Activated naive CD4-positive, alpha-beta T cell treated with anti-CD3 and anti-CD28 coated beads, Interleukin-2, amount 50 U/mL, for 24 hours (primary cell): ENCODE measurements at regions not wholly inside any gene's neighbourhood (a gene's known extent, or its start where the extent isn't known, plus 50 kb on each side); places are given as distances from the start of the nearest gene placed in this dataset.

Experiments used
- H3K27ac Mint-ChIP-seq: one replicate; pipeline ENCODE4 v1.8.0; 2021; ENCODE audit warnings: mild to moderate bottlenecking, mixed read lengths
- H3K27me3 Mint-ChIP-seq: one replicate; pipeline ENCODE4 v1.8.0; 2021; ENCODE audit warnings: mixed read lengths
- H3K36me3 Mint-ChIP-seq: one replicate; pipeline ENCODE4 v1.8.0; 2021; ENCODE audit warnings: mixed read lengths
- H3K4me1 Mint-ChIP-seq: one replicate; pipeline ENCODE4 v1.8.0; 2021; ENCODE audit warnings: mixed read lengths
- H3K4me3 Mint-ChIP-seq: one replicate; pipeline ENCODE4 v1.8.0; 2021; ENCODE audit warnings: mild to moderate bottlenecking, mixed read lengths
- H3K9me3 Mint-ChIP-seq: one replicate; pipeline ENCODE4 v1.8.0; 2021; ENCODE audit warnings: mixed read lengths

DNA sequence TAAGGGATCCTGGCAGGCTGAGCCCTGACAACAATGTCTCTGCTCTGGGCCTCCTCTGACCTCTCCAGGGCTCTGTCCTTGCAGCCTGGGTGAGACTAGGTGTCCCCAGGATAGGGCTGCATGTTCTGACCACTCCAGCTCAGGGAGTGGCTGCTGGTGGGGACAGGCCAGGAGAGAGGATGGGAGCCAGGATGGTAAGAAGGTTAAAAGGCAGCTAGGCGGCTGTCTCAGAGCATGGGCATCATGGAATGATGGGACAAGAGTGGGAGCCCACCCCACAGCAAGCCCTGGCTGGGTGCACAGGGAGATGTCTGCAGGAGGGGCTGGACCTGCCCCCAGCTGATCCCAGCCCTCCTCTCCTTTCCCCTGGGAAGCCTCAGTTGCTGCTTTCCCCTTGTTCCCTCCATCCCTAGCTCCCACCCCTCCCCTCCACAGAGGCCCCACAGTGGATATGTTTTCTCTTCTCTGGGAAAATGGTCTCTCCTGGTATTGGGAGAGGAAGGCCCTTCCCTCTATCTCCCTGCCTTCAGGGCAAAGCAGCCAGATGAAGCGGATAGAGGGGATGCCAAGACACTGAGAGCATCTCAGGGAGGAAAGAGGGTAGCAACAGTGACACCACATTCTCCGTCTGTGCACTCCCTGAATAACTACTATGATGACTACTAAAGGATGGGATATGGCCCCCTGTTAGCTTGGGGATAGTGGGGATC lies 334.3 kb downstream of the DYSF start:
- no peaks in the 10 kb centered on the region for H3K36me3 Mint-ChIP-seq
- no peaks in the 10 kb centered on the region for H3K9me3 Mint-ChIP-seq
- H3K27ac Mint-ChIP-seq = no peak overlapping the region
- H3K4me3 Mint-ChIP-seq = no peak overlapping the region
- H3K4me1 Mint-ChIP-seq = no peaks in the 10 kb centered on the region
- peaks cover 2% of the 10 kb centered on the region for H3K27me3 Mint-ChIP-seq

DNA sequence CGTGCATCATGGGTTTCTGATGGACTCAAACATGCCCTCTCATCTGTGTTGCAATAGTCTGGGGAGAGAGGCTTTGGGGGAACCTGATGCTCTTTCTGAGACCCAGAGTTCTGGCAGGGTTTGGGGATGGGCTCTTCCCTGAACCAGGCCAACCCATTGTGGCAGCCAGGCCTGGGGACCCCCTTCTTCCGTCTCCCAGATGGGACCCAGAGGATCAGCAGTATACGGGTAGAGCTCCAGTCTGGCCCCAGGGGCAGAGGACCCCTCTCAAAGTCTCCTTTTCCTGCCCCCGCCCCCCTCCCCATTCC lies 333.7 kb downstream of the DYSF start:
- Mint-ChIP-seq H3K27me3 (peaks cover 2% of the 10 kb centered on the region), H3K9me3 (no peaks in the 10 kb centered on the region), H3K36me3 (no peaks in the 10 kb centered on the region), H3K4me3 (no peak overlapping the region), H3K27ac (no peak overlapping the region), H3K4me1 (no peaks in the 10 kb centered on the region)

DNA sequence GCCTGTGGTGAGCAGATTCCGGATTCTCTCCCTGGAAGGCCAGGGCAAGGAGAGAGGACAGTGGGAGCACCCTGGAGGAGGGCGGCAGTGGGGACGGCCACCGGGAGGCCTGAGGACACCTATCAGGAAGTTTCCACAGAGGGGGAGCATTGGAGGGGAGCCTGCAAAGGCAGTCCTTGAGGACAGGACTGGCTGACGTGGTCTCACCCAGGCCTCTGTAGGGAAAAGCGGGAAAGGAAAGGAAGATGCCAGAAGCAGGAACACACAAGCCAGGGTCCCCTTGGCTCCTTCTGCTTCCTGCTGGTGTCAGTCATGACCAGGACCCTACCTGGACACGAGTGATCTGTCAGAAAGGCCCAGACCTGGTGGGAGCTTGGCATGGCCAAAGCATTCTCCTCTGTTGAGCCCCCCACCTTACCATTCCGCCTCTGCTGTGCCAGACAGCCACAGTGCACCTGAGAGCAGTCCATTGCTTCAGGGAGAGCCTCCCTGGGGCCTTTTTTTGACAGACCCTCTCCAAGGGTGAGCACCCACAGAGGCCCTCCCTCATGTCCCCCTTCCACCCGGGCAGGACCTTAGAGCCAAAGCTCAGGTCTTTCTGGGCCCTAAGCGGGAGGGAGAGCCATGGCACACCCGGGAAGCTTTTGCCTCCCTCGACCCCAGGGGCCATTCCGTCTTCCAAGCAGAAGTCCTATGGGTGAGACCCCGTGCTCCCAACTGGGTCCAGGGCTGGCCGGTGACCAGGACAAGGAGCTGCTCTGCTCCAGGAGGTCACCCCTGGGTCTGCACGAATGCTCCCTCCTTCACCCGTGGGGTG lies 333.1 kb downstream of the DYSF start:
- H3K27ac Mint-ChIP-seq = no peak overlapping the region

DNA sequence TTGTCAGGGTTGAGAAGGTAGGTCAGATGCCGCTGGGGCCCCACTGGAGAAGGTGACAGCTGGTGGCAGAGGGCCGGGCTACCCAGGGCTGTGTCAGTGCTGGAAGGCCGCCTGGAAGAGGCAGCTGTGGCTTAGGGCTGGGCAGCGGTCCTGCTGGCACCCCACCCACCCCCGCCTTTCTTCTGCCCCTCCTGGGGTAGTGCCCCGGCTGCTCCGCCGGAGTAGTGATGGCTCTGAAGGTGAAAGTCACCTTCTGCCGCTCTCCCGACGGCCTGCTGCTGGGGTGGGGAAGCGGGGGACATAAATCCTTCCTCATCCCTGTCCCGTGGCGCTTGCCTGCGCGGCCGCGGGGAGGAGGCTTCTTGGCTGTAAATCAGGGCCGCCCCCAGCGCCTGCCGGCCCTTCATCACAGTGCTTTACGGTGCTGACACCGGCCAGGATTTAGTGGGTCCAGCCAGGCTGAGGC lies 332.2 kb downstream of the DYSF start:
- H3K4me3 Mint-ChIP-seq = no peak overlapping the region

More for the DNA sequence above, 333.1 kb downstream of the DYSF start:
- H3K4me1 Mint-ChIP-seq = no peaks in the 10 kb centered on the region
- H3K27me3 Mint-ChIP-seq = peaks cover 2% of the 10 kb centered on the region
- H3K9me3 Mint-ChIP-seq = no peaks in the 10 kb centered on the region
- H3K4me3 Mint-ChIP-seq = no peak overlapping the region
- H3K36me3 Mint-ChIP-seq = no peaks in the 10 kb centered on the region

DNA sequence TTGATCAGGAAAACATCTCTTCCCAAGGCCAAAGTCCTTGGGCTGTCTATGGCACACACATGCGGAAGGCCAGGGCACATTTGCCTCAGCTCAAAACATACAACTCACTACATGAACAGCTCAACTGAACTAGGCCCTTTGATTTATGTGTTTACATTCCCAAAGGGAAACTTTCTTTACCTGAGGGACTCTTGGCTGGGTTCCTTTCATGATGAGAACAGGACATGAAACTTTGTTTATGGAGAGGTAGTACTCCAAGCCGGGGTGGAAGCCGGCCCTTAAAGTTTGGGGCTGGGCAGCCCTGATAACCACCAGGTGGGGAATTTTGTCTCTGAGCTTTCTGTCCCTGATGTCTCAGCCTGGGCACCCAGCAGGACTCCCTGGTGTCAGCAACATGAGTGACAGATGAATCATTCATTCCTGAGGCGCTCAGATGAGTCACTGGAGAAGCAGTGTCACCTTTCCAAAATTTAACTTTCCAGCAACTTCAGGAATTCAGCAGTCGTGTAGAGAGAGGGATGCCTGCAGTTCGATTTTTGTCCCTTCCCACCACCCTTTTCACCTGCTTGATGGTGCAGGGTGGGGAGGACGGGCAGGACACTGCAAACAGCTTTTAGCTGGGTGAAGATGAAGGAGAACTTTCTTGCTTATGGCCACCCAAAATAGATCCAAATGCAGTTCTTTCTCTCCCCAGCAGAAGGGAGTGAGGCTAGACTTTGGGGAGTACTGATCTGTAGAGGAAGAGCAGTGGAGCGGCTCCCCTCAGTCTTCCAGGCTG lies 331.6 kb downstream of the DYSF start:
- no peaks in the 10 kb centered on the region for H3K36me3 Mint-ChIP-seq
- H3K27ac Mint-ChIP-seq = no peak overlapping the region
- H3K9me3 Mint-ChIP-seq = no peaks in the 10 kb centered on the region
- H3K4me1 Mint-ChIP-seq = no peaks in the 10 kb centered on the region
- H3K27me3 Mint-ChIP-seq = no peaks in the 10 kb centered on the region
- no peak overlapping the region for H3K4me3 Mint-ChIP-seq

More for the DNA sequence above, 332.2 kb downstream of the DYSF start:
- Mint-ChIP-seq H3K4me1 (no peaks in the 10 kb centered on the region), H3K27ac (no peak overlapping the region), H3K27me3 (peaks cover under 1% of the 10 kb centered on the region), H3K9me3 (no peaks in the 10 kb centered on the region), H3K36me3 (no peaks in the 10 kb centered on the region)

DNA sequence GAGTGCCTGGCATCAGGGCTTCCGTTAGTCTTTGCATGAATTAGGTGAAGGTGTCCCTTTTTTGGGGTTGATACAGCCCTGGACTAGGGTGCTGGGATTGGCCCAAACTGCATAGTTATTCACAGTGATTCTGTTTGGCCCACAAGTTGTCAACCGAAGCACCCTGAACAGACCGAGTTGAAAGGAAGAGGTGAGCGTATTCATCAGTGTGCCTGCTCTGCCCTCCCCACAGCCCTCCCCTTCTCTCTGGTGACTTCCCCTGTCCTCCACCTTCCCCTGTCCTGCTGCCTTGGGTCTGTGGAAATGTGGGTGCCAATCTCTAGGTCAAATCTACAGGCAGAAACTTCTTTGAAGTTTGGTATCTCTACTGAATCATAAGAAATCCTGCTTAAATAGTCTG lies 330.5 kb downstream of the DYSF start:
- Mint-ChIP-seq H3K27me3 (no peaks in the 10 kb centered on the region), H3K9me3 (no peaks in the 10 kb centered on the region), H3K4me1 (no peaks in the 10 kb centered on the region), H3K4me3 (no peak overlapping the region), H3K36me3 (no peaks in the 10 kb centered on the region), H3K27ac (no peak overlapping the region)

DNA sequence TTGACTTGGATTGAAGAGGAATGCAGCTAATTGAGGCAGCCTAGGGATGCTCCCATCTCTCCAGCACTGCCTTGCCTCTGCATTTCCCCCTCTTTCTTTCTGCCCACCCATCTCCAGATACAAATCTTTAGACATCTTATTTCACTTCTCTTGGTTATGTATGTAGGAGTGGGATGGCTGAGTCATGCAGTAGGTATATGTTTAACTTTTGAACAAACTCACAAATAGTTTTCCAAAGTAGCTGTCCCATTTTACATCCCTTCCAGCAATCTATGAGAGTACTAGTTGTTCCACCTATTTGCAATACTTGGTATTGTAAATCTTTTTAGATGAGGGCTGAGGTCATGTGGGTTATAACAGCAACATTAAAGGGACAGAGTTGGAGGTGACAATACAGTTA lies 329.9 kb downstream of the DYSF start:
- Mint-ChIP-seq H3K4me1 (no peaks in the 10 kb centered on the region), H3K36me3 (no peaks in the 10 kb centered on the region), H3K27ac (no peak overlapping the region)

DNA sequence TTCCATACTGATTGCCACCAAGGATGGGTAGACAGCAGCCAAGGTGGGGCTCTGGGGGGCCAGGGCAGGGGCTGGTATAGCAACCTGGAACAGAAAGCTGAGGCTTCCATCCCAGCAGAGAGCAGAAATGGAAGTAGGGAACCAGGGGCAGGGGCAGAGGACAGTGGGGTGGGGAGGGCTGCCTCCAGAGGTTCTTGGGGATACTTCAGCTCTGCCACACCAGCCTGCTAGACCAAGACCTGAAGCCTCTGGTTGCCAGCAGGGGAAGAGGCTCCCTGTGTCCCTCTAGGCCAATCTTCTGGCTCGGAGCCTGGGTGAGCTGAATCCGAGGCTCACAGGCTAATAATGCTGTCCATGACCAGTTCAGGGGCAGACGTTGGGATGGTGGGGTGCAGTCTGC lies 329.0 kb downstream of the DYSF start:
- Mint-ChIP-seq H3K4me3 (no peak overlapping the region), H3K36me3 (no peaks in the 10 kb centered on the region), H3K4me1 (no peaks in the 10 kb centered on the region), H3K27ac (no peak overlapping the region), H3K9me3 (no peaks in the 10 kb centered on the region), H3K27me3 (no peaks in the 10 kb centered on the region)

More for the DNA sequence above, 329.9 kb downstream of the DYSF start:
- H3K27me3 Mint-ChIP-seq = no peaks in the 10 kb centered on the region
- H3K4me3 Mint-ChIP-seq = no peak overlapping the region
- H3K9me3 Mint-ChIP-seq = no peaks in the 10 kb centered on the region

DNA sequence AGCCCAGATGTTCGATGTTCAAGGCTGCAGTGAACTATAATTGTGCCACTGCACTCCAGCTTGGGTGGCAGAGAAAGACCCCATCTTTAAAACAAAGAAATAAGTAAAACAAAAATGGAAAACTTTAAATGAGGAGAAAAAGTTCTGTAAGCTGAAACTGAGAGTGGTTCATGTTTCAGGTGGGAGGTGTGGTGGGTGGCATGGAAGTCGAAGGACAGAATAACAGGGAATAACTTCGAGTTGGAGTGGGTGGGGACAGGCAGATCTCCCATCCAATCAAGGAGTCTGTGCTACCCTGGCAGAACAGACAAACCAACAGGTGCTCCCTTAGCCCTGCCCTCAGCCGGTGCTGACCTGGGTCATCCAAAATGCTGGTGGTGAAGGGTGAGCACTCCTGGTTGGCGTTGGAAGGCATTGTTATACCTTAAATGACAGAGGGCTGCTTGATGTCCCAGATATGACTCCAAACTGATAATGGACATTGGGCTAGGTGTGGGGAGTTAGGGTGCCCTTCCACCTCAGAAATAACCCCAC lies 328.4 kb downstream of the DYSF start:
- Mint-ChIP-seq H3K4me1 (no peaks in the 10 kb centered on the region), H3K27me3 (no peaks in the 10 kb centered on the region), H3K36me3 (no peaks in the 10 kb centered on the region), H3K4me3 (no peak overlapping the region), H3K9me3 (no peaks in the 10 kb centered on the region), H3K27ac (no peak overlapping the region)

DNA sequence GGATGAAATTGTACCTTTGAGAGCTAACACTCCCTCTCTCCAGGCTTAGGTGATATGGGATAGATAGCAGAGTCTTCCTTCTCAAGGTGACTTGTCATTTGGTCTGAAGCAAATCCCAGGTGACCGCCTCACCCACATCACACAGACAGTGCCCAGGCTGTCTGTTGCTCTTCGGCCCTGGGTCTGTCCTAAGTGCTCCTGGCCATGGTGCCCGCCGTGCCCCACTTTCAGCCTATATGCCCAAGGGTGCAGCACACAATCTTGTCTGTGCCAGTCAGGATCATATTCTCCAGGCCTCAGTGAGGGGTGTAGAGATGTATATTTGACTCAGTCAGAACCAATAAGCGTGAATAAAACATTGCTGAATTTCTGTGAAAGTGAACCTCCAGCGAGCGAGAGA lies 326.8 kb downstream of the DYSF start:
- no peaks in the 10 kb centered on the region for H3K27me3 Mint-ChIP-seq
- no peaks in the 10 kb centered on the region for H3K4me1 Mint-ChIP-seq
- H3K9me3 Mint-ChIP-seq = no peaks in the 10 kb centered on the region
- H3K36me3 Mint-ChIP-seq = no peaks in the 10 kb centered on the region
- H3K4me3 Mint-ChIP-seq = no peak overlapping the region
- H3K27ac Mint-ChIP-seq = no peak overlapping the region

DNA sequence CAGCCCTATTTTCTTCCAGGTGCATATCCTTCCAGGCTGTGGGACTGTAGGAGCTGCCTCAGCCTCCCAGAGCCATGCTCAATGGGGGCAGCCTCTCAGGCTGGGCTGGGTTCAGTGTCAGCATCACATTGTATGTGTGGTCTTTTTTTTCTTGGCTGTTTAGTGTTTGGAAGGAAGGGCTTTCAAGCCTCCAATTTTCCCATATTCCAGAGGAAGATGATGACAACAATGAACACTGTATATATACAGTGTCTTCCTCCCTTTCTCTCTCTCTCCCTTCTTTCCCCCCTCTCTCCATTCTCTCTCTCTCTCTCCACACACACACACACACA lies 326.4 kb downstream of the DYSF start:
- Mint-ChIP-seq H3K36me3 (no peaks in the 10 kb centered on the region), H3K9me3 (no peaks in the 10 kb centered on the region), H3K4me1 (no peaks in the 10 kb centered on the region), H3K4me3 (no peak overlapping the region), H3K27ac (no peak overlapping the region), H3K27me3 (no peaks in the 10 kb centered on the region)

DNA sequence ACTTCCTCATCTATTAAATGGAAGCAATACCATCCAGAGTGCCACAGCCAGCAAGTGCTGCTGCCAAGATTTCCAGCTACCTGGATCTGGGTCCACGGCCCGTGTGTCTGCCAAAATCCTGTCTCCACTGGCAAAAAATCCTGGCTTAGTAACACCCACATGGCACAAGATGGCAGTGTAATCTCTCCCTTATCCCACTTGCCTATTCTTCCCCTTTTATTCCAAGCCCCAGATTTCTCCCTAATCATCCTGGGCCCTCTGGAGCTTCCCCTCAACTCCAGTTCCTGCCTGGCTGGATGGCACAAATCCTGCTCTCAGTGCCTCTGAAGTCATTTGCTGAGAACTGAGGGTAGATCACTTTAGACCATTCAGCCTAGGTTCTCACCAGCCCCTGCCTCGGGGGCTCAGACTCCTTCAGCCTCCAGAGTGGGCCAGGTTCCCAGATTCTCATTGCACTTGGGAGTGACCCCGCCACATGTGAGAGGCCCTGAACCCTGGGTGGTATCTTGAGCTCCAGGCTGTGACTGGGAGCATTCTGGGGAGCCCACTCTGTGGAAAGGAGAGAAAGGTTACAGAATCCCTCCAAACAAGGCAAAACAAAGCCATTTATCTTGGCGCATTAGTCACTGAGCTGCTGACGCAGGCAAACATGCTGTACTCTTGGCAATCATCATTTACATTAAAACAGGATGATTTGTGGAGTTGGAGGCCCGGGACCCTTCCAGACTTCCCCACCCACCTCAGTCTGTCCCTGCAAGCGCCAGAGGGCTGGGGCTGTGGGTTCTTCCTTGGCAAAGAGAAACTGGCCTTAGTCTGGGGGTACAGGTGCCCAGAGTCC lies 325.8 kb downstream of the DYSF start:
- H3K9me3 Mint-ChIP-seq = no peaks in the 10 kb centered on the region
- H3K36me3 Mint-ChIP-seq = no peaks in the 10 kb centered on the region
- no peak overlapping the region for H3K4me3 Mint-ChIP-seq
- H3K27me3 Mint-ChIP-seq = no peaks in the 10 kb centered on the region
- H3K27ac Mint-ChIP-seq = no peak overlapping the region
- no peaks in the 10 kb centered on the region for H3K4me1 Mint-ChIP-seq

DNA sequence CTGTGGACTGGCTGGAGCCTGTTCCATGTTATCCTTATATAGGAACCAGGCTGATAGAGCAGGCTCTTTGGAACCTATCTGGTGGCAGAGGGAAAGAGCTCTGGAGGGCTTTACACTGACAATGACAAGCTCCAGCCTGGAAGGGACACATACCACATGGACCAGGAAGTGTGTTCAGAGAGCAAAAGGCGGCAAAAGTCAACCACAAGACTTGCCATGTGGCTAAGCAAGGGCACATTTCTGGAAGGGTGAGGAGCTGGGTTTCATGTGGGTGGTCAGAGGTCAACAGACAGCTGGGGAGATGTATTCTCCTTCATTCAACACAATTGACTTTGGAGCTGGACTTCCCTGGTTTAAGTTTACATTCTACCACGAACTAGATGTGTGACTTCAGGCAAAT lies 325.2 kb downstream of the DYSF start:
- Mint-ChIP-seq H3K27ac (no peak overlapping the region), H3K9me3 (no peaks in the 10 kb centered on the region)

DNA sequence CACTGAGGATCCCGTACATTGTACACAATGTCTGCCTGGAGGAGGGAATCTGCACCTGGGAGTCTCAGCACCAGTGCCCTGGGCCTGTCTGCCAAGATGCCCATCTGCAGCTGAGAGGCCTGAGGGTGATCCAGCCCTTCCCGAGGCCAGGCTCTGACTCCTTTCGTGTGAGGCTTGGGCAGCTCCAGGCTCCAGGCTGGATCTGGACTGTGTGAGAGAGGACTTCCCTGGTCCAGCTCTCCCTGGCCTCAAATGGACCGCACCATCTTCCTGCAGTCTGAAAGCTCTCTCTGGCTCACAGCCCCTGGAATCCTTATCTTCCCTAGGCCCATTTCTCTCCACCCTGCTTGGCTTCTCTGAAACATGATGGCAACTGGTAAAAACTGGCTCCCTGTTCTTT lies 324.6 kb downstream of the DYSF start:
- H3K27ac Mint-ChIP-seq = no peak overlapping the region
- no peaks in the 10 kb centered on the region for H3K9me3 Mint-ChIP-seq
- H3K4me3 Mint-ChIP-seq = no peak overlapping the region
- no peaks in the 10 kb centered on the region for H3K4me1 Mint-ChIP-seq
- H3K36me3 Mint-ChIP-seq = no peaks in the 10 kb centered on the region
- H3K27me3 Mint-ChIP-seq = peaks cover 1% of the 10 kb centered on the region

More for the DNA sequence above, 325.2 kb downstream of the DYSF start:
- H3K27me3 Mint-ChIP-seq = peaks cover 1% of the 10 kb centered on the region
- no peaks in the 10 kb centered on the region for H3K4me1 Mint-ChIP-seq
- H3K36me3 Mint-ChIP-seq = no peaks in the 10 kb centered on the region
- H3K4me3 Mint-ChIP-seq = no peak overlapping the region

DNA sequence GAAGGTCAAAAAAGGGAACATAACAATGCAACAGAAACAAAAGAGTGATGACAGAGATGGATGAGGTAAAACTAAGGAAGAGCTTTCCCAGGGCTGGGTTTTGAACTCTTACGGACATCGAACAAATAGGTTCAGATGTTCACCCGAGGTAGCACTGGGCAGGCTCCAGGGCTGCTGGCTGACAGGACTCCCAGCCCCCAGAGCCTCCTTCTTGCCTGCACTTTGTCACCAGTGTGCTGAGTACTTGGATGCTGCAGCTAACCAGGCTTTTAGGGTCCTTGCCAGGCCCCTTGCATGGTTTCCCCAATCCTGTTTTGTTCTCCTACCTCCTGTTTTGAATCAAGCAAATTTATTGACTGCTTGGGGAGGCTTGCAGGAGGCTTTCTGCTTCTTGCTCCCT lies 322.9 kb downstream of the DYSF start:
- Mint-ChIP-seq H3K36me3 (no peaks in the 10 kb centered on the region), H3K9me3 (no peaks in the 10 kb centered on the region), H3K27ac (no peak overlapping the region), H3K4me3 (no peak overlapping the region), H3K4me1 (no peaks in the 10 kb centered on the region), H3K27me3 (peaks cover 1% of the 10 kb centered on the region)
